HG02759 (cell line): ENCODE measurements at regions not wholly inside any gene's neighbourhood (a gene's known extent, or its start where the extent isn't known, plus 50 kb on each side); places are given as distances from the start of the nearest gene placed in this dataset.

Experiments used
- ATAC-seq: cut with Tn5 transposase; IDR thresholded peaks from one replicate; pipeline ENCODE4 v1.9.1; 2021; ENCODE audit warnings: mild to moderate bottlenecking, moderate library complexity; ENCODE audit not compliant: unreplicated experiment

DNA sequence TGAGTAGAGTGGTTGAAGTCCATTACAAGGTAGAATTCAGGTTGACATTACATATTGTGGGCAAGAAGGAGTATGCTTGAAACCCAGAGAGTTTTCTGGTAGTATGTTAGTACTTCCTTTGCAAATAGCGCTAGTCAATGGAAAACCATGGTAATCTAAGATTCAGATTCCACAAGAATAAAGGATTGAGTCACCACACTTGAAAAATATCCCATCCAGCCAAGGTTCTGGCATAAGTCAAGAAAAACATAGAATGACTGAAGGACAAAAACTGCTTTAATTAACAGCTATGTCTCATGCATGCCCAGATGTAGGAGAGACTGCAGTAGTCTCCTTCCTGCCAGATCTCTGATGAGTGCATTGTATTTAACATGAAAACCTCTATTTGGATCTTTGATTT is 469.8 kb downstream of the BMP2 start:
- ATAC-seq: no peak

- no peak for ATAC-seq
These were observed 473.0 kb downstream of the BMP2 start for GRCh38 chr20:7240490-7240889.

GRCh38 chr20:7248281-7249201 is 481.1 kb downstream of the BMP2 start:
- no peak for ATAC-seq

DNA sequence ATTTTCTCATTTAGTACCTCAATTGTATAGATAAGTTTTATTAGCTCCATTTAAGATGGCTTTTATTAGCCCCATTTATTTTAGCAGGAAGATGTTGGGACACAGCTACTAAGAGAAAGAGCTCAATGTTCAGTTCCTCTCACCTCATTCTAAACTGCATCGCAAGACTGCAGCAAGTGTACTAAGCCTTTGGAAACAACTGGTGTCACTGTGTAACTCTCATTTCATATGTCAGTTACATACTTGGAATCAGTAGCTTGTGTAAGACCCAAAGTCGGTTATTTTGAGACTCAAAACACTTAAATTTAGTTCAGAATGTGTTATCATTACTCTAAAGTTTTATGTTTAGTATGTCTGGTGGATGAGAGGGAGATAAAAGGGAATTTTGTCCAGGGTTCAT is 482.9 kb downstream of the BMP2 start:
- ATAC-seq: no peak

GRCh38 chr20:7257099-7257498 is 489.6 kb downstream of the BMP2 start:
- no peak for ATAC-seq

DNA sequence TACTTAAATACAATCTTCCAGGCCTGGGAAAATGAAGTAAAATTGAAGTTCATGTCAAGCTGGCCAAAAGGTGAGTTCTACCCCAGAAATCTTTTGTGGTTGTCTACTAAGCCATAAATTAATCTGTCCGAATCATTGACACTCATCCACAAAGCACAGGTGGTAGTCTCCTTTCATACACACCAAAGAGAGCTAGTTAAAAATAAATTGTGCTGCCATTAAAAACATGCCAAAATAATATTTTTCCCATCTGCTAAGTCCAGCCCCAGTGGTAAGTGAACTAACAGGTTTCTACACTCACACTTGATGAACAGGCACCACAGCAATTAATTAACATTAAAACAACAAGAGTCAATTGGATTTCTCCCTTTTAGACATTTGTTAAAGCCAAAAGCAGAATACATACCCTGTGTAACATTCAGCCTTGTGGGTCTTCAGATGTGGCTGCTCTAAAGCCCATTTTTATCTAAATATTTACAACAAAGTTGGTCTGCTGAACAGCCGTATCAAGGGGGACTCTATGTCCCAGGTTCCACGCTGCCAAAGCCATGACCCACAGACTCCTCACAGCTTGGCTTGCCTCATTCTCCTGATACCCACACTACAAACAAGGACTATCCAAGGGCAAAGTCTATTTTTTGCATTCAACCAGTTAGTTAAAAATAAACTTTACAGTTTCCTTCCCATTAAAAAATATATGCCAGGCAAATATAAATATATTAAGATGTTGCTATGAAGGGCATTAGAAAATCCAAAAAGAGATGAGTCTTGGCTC is 490.4 kb downstream of the BMP2 start:
- ATAC-seq: no peak

DNA sequence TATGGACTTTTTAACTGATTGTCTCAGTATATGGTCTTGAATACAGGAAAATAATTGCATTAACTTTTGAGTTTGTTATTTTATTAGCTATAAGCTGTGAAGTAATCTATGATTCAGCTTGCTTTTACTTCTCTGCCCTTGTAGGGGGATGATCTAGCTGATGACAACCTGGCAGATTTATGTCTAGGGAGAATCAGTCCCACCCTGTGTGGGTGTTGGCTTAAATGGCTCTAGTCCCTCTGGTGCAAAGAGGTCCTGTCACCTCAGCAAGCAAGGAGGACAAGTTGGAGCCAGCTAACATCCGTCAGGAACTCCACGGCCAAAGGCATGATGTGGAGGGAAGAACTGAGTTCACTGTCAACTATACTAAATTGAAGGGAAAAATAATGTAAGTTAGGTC is 495.3 kb downstream of the BMP2 start:
- ATAC-seq: no peak

- no peak for ATAC-seq
These were observed 496.7 kb downstream of the BMP2 start for GRCh38 chr20:7264137-7264536.

GRCh38 chr20:7269452-7269851 is 502.0 kb downstream of the BMP2 start:
- no peak for ATAC-seq

DNA sequence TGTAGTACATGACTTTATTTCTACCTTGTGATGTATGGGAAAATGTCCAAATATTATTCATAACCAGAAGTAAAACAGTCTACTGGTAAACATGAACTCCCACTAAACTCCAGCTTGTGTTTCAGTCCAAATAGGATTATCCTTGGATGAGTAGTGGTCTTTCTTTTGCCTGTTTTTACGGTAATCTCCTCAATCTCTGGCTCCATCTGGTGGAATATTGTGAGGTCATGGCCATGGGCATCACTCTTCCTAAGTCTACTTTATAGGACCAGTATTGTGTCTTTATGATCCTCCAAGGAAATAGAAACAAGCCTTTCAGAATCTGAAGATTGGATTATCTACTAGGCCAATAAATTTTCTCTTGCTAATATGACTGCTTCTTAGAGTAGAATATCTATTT is 505.0 kb downstream of the BMP2 start:
- no peak for ATAC-seq

GRCh38 chr20:7274870-7275269 is 507.4 kb downstream of the BMP2 start:
- ATAC-seq: no peak

DNA sequence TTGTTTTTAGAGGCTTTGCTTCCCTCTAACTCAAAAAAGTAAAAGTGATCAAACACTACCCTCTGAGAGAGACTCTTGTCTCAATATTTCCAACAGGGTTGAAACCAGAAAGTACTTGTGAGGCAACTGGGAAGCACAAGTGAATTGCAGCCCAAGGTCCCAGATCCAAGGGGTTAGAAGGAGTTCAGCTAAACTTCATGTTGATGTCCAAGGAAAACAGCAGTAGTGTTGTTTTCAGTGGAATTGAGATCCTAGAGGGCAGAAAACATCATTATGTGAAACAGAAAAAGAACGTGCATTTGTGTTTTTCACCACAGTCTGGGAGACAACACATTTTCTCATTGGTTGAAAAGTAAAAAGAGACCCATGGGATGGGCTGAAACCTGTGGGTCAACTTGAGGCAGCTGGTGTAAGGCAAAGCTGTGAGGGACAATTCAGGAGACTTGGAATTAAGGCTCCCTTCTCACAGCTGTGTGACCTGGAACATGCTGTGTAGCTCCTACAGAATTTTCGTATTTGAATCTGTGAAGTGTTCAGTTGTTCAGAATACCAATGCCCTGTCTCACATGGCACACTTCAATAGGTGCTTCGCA is 508.3 kb downstream of the BMP2 start:
- no peak for ATAC-seq

DNA sequence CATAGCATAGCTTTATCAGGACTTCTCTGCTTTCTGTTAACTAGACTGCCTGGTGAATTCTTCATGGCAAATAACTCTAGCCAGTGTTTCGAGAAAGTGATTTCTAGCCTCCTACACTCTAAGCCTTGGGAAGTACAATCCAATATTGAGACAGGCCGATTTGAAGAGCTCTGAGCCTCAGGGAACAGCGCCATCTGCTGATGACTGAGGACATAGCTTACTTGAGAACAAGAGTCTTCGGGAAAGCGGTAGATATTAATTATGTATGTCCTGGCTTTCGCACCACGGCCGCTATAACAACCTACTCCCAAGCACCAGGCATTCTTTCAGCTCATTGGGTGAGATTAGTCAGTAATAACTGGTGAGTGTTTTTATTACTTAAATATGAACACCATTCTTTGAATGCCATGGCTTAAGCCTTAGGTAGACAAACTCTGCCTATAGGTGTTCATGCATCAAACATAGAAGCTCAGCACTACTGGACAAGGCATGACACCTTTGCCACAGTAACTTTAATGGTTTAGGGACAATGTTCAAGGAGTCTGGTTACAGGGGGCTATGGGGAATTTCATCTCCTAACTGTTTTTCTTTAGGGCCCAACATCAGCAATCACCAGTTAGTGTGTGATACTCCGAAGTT is 518.6 kb downstream of the BMP2 start:
- peak; percentile 90 for ATAC-seq

- ATAC-seq: no peak
These were observed 523.9 kb downstream of the BMP2 start for GRCh38 chr20:7291323-7291943.

GRCh38 chr20:7291946-7292345 is 524.5 kb downstream of the BMP2 start:
- no peak for ATAC-seq

DNA sequence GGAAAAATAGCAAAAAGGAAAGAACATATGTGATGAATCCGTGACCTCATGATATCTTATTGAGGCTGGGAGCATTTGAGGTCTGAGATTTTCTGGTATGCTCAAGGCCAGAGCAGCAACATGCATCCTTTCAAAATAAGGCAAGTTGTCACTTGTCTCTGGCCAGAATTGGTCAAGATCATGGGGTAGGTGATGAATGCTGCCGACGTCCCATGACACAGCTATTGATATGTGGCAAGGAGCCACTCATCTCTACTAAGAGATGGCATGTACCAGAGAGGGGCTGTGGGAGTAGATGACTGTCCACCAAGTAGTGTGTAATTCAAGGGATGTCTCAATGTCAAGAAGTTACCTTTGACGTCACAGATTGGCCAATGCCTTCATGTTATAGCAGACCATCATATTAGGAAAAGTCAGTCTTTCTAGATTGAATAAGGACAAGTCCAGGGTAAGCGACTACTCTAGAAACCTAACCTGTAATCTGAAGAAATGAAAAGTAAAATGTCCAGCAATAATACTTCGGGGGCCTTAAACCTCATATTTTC is 527.4 kb downstream of the BMP2 start:
- no peak for ATAC-seq

DNA sequence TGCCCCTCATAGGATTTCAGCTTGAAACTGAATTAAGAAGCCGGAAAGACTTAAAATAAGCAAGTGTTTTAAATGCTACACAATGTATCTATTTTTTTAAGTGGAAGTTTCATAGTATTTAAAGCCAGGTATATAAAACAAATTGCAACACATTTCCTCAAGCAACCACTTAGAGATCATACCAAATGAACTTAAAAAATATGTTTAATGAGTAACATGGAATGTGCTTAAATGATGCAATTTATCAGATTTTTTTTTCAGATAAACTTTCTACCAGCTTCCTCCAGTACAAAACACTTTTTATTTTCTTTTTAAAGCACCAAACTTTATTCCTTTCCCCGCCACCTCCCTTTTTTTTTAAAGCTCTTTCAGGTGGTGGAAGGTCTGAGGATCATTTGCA is 534.3 kb downstream of the BMP2 start:
- no peak for ATAC-seq

- ATAC-seq: no peak
These were observed 534.8 kb downstream of the BMP2 start for GRCh38 chr20:7302250-7302649.

- ATAC-seq: no peak
These were observed 538.5 kb downstream of the BMP2 start for GRCh38 chr20:7305976-7306375.

DNA sequence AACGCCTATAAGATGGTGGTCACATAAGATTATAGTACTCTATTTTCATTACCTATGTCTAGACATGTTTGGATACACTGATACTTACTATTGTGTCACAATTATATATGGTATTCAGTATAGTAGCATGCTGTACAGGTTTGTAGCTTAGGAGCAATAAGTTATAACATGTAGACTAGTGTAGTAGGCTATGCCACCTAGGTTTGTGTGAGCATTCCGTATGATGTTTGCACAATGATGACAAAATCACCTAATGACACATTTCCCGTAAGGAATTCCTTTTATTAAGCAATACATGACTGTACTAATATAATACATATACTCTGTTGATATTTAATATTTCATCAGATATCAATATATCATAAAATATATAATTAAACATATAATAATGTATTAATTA is 540.7 kb downstream of the BMP2 start:
- no peak for ATAC-seq

DNA sequence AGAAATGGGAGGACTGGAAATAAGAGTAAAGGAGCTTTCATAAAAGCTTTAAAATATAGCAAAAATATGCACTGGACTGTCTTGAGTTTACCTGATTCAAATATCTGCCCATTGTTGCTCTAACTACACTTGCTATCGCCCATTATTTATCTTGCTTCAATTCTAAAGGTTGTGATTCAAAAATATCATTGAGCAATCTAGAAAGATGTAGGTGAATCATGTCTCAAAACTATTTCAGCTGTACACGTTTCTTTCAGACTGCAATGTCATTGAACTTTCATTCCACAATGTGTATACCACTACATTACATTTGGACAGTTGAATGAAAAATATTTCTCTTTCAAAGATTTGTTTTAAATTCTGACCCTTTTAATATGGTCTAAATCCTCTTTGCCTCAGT is 545.6 kb downstream of the BMP2 start:
- no peak for ATAC-seq
